Esophagus squamous epithelium (tissue), 5 donors: ENCODE measurements at regions not wholly inside any gene's neighbourhood (a gene's known extent, or its start where the extent isn't known, plus 50 kb on each side); places are given as distances from the start of the nearest gene placed in this dataset.

Experiments
- DNase-seq: peaks from one replicate; lab custom pipeline; 2025; lab: John Stamatoyannopoulos, UW
- H3K27ac ChIP-seq, 4 donors: fragments of 200-600 bp; sonication (generic); one replicate each; pipeline ENCODE4 v1.5.1; 2016 to 2019; ENCODE audit warnings: mild to moderate bottlenecking in 1 of 4
- H3K27me3 ChIP-seq, 4 donors: fragments of 200-600 bp; sonication (generic); 1 replicate in 3 of 4; 2 replicates in 1 of 4; pipeline versions ENCODE4 v1.5.1 to v1.6.0; 2017 to 2021; ENCODE audit warnings: antibody characterized with exemption in 1 of 4
- H3K36me3 ChIP-seq, 3 donors: fragments of 200-600 bp; sonication (generic); one replicate each; pipeline ENCODE4 v1.5.1; 2016 to 2019
- H3K4me1 ChIP-seq, 3 donors: fragments of 200-600 bp; sonication (generic); one replicate each; pipeline ENCODE4 v1.5.1; 2017 to 2019
- H3K4me3 ChIP-seq, 4 donors: fragments of 200-600 bp; sonication (generic); 1 replicate in 3 of 4; 2 replicates in 1 of 4; pipeline ENCODE4 v1.5.1; 2016 to 2019; ENCODE audit warnings: mild to moderate bottlenecking in 2 of 4, moderate library complexity in 1 of 4
- H3K9me3 ChIP-seq, 3 donors: fragments of 200-600 bp; sonication (generic); one replicate each; pipeline ENCODE4 v1.5.1; 2016 to 2019
- CTCF ChIP-seq, 6 experiments: fragments of 450-650 bp in 4 of 6; fragments of 200-600 bp in 2 of 6; sonication (generic) in 2 of 6; IDR thresholded peaks; one replicate each; pipeline ENCODE4 v1.5.1; 2016 to 2019; ENCODE audit warnings: antibody characterized with exemption in 6 of 6, mild to moderate bottlenecking in 4 of 6, moderate library complexity in 4 of 6
- POLR2A ChIP-seq, 4 donors: fragments of 450-650 bp; IDR thresholded peaks; one replicate each; pipeline ENCODE4 v1.6.1; 2017; ENCODE audit warnings: antibody characterized with exemption in 4 of 4, mild to moderate bottlenecking in 4 of 4, moderate library complexity in 3 of 4
- WGBS, 2 donors: methylation state at CpG; one replicate each; pipeline ENCODE4 v1.1.5; 2018; 5-methylcytosine and 5-hydroxymethylcytosine counted together
- intact Hi-C: fragments of 100-400 bp; cut with DNase I; formaldehyde crosslinking; loops from one replicate; pipeline ENCODE4 v1.15.0; 2022
- donor health status: DM: yes; HTN: yes; CAD: no.

- TF ChIP-seq CTCF (IDR thresholded peaks at IDR 0.05), result no peak
- TF ChIP-seq POLR2A (IDR thresholded peaks at IDR 0.05), result no peak
- H3K4me3 ChIP-seq, result no peak overlapping the region
- no peak overlapping the region for H3K27ac ChIP-seq
- intact Hi-C loops, result no loop called here
- H3K9me3 ChIP-seq, result no peaks in the 10 kb centered on the region
- no peaks in the 10 kb centered on the region for H3K36me3 ChIP-seq
- WGBS, 2 donors, result 32 to 59% methylated on average over 2 of the region's 2 CpGs
- DNase-seq, result no peak
- no peaks in the 10 kb centered on the region for H3K4me1 ChIP-seq
- no peaks in the 10 kb centered on the region for H3K27me3 ChIP-seq
Observed at GRCh38 chr5:109994135-109994534, 304.4 kb downstream of the MAN2A1 start.

- intact Hi-C loops, result no loop called here
- H3K4me1 ChIP-seq, result peaks cover 0 to 17% (median 0%) of the 10 kb centered on the region in 3 donors
Observed at GRCh38 chr5:109996246-109996645, 306.5 kb downstream of the MAN2A1 start.

GRCh38 chr5:109997161-109997560, 307.4 kb downstream of the MAN2A1 start:
- intact Hi-C loops, result no loop called here
- peaks cover 0 to 17% (median 0%) of the 10 kb centered on the region in 3 donors for H3K4me1 ChIP-seq
- H3K27me3 ChIP-seq, result no peaks in the 10 kb centered on the region
- H3K36me3 ChIP-seq, result no peaks in the 10 kb centered on the region
- DNase-seq, result no peak
- H3K27ac ChIP-seq, result no peak overlapping the region
- no peak for TF ChIP-seq POLR2A (IDR thresholded peaks at IDR 0.05)
- no peak for TF ChIP-seq CTCF (IDR thresholded peaks at IDR 0.05)
- WGBS, 2 donors, result 53 to 76% methylated on average over 3 of the region's 3 CpGs
- no peak overlapping the region for H3K4me3 ChIP-seq
- no peaks in the 10 kb centered on the region for H3K9me3 ChIP-seq

More at GRCh38 chr5:109996246-109996645, 306.5 kb downstream of the MAN2A1 start:
- WGBS, 2 donors, result 16 to 24% methylated on average over 2 of the region's 2 CpGs
- no peak overlapping the region for H3K27ac ChIP-seq
- H3K27me3 ChIP-seq, result no peaks in the 10 kb centered on the region
- no peak for TF ChIP-seq POLR2A (IDR thresholded peaks at IDR 0.05)
- TF ChIP-seq CTCF (IDR thresholded peaks at IDR 0.05), result no peak
- no peaks in the 10 kb centered on the region for H3K9me3 ChIP-seq
- DNase-seq, result no peak
- no peak overlapping the region for H3K4me3 ChIP-seq
- no peaks in the 10 kb centered on the region for H3K36me3 ChIP-seq

- DNase-seq, result no peak
- H3K36me3 ChIP-seq, result no peaks in the 10 kb centered on the region
- no peak overlapping the region for H3K27ac ChIP-seq
- TF ChIP-seq CTCF (IDR thresholded peaks at IDR 0.05) (no peak), POLR2A (IDR thresholded peaks at IDR 0.05) (no peak)
- H3K9me3 ChIP-seq, result no peaks in the 10 kb centered on the region
- no peaks in the 10 kb centered on the region for H3K27me3 ChIP-seq
- peaks cover 0 to 17% (median 0%) of the 10 kb centered on the region in 3 donors for H3K4me1 ChIP-seq
- no peak overlapping the region for H3K4me3 ChIP-seq
- intact Hi-C loops, result no loop called here
Observed at GRCh38 chr5:109998208-109998607, 308.5 kb downstream of the MAN2A1 start.

- intact Hi-C loops, result no loop called here
- Histone ChIP-seq H3K27ac (no peak overlapping the region), H3K4me3 (no peak overlapping the region), H3K27me3 (no peaks in the 10 kb centered on the region), H3K4me1 (peaks cover 0 to 17% (median 0%) of the 10 kb centered on the region in 3 donors), H3K36me3 (no peaks in the 10 kb centered on the region), H3K9me3 (no peaks in the 10 kb centered on the region)
- TF ChIP-seq CTCF (IDR thresholded peaks at IDR 0.05) (no peak), POLR2A (IDR thresholded peaks at IDR 0.05) (no peak)
- no peak for DNase-seq
- 22 to 25% methylated on average over 2 of the region's 2 CpGs for WGBS, 2 donors
Observed at GRCh38 chr5:109998726-109999125, 309.0 kb downstream of the MAN2A1 start.
